HG03060 (cell line): ENCODE measurements at regions not wholly inside any gene's neighbourhood (a gene's known extent, or its start where the extent isn't known, plus 50 kb on each side); places are given as distances from the start of the nearest gene placed in this dataset.
"Not testable (repeated sequence)": the region's sequence is repeated elsewhere in the genome, so short reads cannot be mapped to it uniquely, and the experiment has no call there.

ENCODE experiments used
- ATAC-seq: cut with Tn5 transposase; IDR thresholded peaks from one replicate; pipeline ENCODE4 v1.9.1; 2021; ENCODE audit warnings: low read depth, moderate number of reproducible peaks; ENCODE audit not compliant: unreplicated experiment

DNA sequence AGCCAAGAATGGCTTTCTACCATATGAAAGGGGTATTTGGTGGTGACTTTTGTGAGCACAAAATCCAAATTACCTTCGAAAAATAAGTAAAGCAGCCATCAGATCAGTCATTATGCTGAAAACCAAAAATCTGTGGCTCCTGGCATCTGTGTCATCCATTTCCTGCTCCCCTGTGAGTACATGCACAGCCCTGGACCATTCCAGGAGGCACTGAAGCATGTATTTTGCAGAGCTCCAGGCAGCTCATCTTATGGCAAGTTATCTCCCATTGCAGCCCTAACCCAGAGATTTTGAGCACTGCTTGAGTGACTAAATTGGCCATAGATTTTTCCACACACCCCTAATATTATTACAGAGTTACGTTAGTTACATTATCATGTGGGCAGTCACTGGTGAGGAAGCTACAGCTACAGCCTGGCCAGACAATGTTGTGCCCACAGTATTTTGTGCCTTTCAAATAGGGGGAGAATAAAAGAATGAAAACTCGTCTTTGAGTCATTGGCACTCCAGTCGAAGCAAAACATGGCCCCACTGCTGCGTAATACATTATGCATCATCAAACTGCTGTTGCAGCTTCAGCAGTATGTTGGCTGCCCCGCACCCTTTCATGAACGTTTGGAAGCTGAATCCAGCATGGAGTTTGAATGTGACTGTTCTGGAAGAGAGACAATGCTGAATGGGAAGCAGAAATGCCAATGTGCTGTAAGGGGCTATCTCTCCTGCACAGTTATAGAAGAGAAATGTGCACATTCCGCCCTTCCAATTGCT, 702.2 kb downstream of the RNF144A start:
- no peak for ATAC-seq

DNA sequence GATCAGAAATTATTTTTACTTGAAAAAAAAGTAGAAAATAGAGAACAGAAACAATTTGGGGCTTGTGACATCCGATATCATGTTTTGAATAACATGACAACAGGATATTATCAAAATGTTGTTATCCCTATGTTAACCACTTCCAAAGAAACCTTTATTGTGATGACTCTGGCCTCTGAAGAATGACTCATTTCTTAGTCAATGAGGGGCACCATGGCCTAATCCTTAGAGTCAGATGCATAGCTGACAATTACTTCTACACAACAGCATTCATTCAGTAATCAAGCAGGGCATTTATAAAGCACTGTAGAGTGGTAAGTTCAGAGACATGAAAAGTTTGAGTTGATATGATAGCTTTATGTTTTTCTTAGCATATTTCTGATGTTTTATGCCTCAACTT, 703.0 kb downstream of the RNF144A start:
- ATAC-seq: no peak

DNA sequence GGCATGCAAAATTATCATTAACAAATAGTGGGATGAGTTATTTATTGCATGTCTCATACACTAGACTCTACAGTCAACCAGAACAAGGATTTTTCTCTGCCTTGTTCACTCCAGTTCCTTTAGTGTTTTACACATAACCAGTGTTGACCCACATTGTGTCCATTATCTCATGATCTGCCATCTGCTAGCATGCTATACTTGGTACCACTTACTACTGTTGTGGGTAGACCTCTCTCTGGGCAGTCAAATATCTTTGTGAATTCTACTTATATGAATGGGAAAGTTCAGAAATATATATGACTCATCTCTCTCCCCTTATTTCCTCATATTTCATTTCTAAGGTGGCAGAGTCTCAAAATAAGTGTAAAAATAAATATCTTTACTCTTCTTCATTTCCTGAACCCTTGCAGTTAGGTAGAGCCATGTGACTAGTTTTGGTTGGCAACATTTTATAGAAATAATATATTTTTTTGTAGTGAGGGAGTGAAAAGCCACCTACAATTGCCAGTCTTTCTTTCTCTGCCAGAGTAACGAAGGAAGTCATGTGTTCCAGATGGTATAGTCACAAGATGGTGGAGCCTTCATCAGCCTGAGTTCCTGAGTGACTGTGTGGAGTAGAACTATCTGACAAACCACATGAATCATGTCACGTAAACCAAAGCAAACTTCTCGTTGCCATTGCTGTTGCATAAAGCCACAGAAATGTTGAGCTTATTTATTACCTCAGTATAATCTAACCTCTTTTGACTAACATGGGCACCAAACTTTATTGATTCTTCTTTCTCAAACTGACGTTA, 704.0 kb downstream of the RNF144A start:
- no peak for ATAC-seq

DNA sequence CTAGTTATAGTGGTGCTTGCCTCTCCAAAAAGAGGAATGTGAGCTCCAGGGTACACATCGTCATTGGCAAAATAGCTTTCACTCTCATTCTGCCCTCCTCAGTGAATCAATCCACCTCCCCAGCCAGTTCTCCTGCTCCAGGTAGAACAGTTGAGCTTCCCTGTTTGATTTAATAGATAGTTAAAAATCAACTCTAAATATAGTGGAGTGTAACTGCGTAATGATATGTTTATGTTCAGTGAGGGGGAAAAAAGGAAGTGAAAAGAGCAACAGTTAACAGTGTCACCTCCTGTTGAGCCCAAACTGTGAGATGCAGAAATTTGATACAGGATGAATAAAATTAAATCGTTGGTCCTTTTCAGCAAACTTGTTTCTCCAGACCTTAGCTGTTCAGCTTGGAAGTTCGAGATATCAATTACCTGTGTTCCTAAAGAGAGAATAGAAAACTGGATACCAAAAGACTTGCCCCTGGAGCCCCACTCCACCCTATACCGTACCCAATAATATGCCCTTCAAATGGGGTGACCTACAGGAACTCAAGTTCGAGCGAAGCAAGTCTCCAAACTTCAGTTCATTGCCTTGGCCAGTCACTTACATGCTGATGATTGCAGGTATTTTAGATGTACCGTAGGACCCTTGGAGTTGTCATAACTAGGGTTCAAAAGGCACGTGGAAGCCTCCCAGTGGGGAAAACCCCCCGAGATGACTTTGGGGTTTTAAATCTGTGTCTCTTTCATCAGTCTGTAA, 708.4 kb downstream of the RNF144A start:
- ATAC-seq: no peak

DNA sequence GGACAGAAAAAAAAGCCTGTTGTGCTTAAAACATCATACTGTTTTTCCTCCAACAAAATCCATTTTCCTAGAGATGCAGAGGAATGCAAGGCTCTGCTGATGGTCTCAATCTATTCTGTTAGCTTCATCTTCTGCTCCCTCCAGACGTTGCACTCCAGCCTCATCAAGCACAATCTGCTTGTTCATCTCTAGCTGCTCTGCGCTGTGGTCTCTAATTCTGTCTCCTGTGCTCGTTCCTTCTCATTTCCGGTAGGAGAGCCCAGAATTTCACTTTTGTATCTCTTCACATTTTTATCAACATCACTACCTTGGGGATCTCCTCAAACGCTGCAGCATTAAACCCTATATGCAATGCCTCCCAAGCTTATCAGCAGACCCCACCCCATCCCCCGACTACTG, 708.9 kb downstream of the RNF144A start:
- no peak for ATAC-seq

DNA sequence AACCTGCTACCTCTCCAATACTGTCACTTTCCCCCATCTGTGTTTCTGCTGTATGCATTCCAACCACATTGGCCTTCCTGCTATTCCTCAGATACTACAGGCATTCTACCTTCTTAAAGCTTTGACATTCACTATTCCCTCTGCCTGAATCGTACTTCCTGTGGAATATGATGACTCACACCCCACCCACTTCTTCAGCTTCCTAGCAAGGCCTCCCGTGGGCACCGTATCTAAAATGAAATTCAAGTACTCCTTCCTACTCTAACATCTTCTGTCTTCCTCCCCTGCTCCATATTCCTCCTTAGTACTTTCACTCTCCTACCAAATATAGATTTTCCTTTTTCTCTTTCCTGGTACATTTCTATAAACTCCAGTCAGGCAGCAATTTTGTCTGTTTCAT, 710.4 kb downstream of the RNF144A start:
- no peak for ATAC-seq

DNA sequence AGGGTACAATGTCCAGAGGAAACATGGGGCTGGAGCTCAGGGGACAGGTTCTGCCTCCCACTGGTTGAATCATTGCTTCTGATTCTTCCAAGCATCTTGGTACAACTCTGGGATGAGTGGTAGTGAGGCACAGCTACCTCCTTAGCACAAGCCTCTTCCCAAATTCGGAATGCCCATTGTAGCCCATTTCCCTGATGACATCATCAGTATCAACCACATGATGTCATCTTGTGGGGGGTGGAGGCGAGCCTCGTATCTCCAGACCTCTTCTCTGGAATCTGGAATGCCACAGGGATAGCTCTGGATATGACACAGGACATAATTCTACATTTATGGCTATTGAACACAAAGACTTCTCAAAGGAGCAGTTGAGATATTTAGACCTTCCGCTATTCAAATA, 715.2 kb downstream of the RNF144A start:
- ATAC-seq: no peak

DNA sequence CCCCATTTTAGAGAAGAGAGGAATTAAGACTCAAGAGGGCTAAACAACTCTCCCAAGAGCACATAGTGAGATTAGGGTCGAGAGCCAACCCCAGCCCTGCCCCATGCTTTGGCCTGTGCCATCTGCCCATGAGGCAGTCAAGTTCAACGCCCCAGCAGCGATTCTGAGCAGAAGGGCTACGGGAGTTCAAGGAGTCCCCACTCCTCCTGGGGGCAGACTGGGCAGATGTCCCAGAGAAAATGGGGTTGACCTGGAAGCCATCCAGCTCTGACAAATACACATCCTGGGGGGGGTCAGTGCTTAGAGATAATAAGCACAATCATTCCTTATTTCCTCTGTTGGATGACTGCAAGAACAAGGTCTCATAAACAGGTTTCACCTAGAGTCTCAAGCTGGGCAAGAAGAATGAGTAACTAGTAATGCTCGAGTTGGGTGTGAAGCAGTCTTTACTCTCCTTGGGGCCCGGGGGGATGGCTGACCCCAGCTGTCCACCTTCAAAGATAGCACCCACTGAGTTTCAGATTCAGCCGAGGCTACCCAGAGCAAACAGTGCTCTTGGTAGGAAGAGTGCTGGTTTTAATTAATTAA, 716.4 kb downstream of the RNF144A start:
- ATAC-seq: no peak

DNA sequence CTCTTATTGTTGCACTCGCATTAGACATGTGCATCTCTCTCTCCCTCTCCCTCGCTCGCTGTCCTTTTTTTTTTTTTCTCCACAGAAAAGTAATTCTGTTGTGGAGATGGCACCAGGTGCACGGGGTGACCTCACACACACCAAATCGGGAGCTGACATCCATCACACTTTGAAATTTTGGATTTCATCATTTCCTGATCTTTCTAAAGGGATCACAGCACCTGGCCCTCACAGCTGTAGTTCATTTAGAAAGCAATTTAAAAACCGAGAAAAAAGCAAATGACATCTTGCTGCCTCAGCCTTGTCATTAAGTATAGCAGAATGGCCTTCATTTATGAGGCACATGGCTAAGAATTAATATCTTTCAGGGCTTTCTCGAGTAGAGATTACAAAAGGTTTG, 717.2 kb downstream of the RNF144A start:
- ATAC-seq: no peak

DNA sequence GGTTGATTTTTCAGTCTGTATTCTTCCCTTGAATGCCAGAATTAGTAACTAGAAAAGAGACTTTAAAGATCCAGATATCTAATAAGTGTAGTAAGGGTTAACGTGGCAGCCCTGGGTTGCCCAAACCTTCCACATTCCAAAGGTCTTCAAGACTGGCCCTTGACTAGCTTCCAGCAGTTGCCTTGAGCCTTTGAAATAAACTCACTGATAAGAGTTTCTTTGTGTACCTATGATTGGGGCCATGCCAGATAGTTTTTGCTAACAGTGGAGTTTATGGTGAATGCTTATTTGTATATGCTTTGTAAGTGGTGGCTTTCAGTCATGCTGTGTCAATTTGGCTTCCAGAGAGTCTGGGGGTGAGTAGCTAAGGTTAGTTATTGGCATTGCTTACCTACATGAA, 722.3 kb downstream of the RNF144A start:
- ATAC-seq: no peak

DNA sequence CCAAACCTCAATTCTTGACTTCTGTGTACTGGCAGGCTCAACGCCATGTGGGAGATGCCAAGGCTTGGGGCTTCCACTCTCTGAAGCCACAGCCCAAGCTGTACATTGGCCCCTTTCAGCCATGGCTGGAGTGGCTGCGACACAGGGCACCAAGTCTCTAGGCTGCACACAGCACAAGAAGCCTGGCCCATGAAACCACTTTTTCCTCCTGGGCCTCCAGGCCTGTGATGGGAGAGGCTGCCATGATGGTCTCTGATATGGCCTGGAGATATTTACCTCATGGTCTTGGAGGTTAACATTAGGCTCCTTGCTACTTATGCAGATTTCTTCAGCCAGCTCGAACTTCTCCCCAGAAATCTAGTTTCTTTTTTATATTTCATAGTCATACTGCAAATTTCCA, 724.1 kb downstream of the RNF144A start:
- ATAC-seq: not testable (repeated sequence)

DNA sequence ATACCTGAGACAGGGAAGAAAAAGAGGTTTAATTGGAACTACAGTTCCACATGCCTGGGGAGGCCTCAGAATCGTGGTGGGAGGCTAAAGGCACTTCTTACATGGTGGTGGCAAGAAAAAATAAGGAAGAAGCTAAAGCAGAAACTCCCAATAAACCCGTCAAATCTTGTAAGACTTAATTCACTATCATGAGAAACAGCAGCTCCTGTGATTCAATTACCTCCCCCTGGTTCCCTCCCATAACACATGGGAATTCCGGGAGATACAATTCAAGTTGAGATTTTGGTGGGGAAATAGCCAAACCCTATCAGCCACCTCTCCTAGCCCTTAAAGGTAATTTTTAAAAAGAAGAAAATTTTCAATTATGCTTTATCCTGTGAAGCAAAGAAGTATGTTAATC, 728.8 kb downstream of the RNF144A start:
- no peak for ATAC-seq

DNA sequence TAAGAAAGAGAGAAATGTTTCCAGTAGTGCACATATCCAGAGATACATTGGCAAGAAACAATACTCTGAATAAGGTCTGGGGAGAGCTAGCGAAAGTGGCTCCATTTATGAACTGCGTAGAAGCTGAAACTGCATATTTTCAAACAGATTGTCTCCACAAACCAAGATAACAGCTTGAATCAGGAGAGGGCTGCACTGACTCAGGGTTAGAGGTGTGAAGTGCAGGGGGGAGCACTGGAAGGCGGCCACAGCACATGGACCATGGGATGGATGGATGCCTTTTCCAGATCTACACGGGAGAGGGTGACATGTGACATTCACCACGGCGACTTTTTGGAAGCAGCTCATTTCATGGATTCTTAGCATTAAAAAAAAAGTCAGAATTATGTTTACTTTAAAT, 729.4 kb downstream of the RNF144A start:
- ATAC-seq: no peak

DNA sequence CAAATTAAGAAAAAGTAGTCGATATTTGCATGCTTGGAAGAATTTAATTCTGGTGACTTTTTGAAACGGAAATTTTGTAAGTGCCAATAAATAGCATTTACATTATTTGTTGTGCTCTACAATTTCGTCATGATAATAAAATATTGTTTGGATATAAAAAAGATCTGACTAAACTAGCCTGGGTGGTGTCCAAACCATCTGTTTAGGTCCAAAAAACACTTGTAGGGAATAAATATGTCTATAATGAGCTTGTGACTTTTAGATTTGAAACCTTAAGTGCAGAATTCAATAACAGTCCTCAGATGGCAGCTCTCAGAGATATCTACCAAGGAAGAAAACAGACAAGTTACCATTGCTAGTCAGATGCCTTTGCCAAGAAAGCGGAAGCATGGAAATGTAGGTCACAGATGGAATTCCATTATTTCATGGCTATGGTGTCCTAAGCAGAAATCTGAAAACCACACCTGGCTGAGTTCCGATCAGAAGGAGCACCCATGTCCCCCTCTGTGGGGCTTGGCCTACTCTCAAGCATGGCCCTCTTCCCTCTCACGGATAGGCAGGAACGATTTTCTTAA, 731.1 kb downstream of the RNF144A start:
- no peak for ATAC-seq

DNA sequence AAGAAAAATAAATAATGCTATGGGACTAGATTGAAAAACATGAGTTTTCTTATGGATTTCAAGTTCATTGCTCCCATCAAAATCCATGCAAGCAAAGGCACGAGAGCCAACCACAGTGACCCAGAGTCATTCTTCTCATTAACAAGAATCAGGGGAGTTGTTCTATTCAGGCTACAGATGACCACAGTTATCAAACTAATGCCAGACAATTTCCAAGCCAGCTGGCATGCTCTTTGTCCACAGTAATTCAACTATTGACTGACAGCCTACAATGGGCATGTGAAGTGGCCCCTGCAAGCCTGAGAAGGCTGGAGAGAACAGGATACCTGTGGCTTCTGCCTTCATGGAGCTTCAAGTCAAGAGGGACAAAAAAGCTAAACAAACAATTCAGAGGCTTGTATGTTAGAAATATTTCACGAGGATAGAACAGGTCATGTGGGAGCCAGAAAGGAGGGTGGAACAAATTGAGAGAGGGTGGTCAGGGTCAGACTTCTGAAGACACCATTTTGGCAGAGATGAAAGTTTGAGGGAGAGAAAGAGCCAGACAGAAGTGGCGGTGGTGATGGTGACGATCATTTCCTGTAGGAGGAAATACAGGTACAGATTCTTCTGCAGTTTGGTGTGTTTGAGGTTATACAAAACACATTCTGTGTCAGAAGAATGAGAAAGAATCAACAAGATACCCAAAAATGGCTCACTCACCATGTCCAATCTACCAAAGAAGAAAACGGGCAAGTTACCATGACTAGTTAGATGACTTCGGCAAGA, 732.4 kb downstream of the RNF144A start:
- no peak for ATAC-seq

DNA sequence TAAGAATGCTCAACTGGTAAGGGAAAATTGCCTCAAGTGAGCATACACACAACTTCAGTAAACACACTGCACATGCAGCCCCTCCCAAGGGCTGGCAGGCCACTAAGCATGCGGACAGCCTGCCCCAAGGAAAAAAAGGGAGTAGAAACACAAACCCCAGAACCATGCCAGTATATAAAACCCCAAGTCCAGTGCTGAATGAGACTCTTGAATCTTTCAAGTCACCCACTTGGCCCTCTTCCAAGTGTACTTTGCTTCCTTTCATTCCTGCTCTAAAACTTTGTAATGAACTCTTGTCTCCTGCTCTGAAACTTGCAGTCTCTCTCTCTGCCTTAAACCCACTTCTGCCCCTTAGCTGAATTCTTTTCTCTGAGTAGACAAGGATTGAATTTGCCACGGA, 736.4 kb downstream of the RNF144A start:
- ATAC-seq: no peak

DNA sequence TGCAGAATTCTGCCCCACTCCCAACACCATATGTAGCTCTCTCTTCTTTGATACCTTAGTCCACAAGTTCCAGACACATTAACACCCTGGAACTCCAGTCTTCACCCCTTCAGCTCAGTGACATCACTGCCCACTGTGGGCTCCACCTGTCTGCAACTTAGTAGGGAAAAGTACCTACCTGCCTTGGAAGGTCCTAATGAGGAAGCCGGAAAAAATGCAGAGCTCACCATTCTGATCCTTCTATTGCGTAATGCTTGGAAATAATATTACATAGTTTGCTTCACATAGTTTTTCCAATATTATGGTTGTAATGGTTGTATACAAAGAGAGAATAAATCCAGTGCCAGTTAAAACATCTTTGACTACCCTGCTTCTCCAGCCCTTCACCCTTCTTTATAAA, 738.4 kb downstream of the RNF144A start:
- no peak for ATAC-seq

DNA sequence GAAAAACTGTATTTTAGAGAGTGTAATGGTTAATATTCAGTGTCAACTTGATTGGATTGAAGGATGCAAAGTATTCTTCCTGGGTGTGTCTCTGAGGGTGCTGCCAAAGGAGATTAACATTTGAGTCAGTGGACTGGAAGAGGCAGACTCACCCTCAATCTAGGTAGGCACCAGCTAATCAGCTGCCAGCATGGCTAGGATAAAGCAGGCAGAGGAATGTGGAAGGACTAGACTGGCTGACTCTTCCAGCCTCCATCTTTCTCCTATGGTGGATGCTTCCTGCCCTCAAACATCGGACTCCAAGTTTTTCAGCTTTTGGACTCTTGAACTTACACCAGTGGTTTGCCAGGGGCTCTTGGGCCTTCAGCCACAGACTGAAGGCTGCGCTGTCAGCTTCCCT, 740.3 kb downstream of the RNF144A start:
- not testable (repeated sequence) for ATAC-seq

DNA sequence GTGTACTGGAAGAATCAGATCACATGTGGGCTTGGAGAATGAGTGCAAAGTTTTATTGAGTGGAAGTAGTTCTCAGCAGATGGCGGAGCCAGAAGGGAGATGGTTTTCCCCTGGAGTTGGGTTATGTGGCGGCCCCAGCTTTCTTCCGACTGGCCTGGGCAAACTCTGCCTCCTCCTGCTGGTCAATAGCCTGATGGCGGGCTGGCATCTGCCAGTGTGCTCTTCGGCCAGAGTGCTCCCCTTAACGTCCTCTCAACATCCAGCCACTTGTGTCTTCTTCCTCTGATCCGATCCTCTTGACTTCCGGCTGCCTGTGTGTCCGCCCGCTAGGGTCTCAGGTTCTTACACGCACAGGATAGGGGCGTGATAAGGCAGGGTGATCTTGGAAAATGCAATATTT, 741.3 kb downstream of the RNF144A start:
- no peak for ATAC-seq

DNA sequence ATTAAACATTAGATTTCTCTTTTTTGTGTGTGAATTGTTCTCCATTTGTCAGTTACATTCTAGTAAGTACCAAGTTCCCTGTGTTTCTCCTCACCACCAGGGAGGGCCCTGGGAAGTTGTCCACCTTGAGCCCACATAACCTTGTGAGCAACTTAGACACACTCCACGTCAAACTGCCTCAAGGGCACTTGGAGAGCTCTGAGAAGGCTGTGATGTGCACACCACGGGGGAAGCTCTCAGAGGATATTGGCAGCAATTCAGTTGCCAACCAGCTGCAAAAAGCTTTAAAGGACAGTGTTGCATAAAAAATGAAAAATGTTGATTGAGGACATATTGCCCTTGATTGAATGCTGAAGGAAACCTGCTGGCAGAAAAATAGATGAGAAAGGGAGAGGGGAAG, 743.6 kb downstream of the RNF144A start:
- ATAC-seq: no peak
